Hematopoietic multipotent progenitor cell treated with erythropoietin and hydrocortisone succinate and interleukin-3 and kit ligand, for 6 days (in vitro differentiated cells): ENCODE measurements at regions not wholly inside any gene's neighbourhood (a gene's known extent, or its start where the extent isn't known, plus 50 kb on each side); places are given as distances from the start of the nearest gene placed in this dataset.
"Not testable (repeated sequence)": the region's sequence is repeated elsewhere in the genome, so short reads cannot be mapped to it uniquely, and the experiment has no call there.

Experiments
- DNase-seq: peaks from one replicate; pipeline ENCODE4 v3.0.0-alpha.2; 2015

DNA sequence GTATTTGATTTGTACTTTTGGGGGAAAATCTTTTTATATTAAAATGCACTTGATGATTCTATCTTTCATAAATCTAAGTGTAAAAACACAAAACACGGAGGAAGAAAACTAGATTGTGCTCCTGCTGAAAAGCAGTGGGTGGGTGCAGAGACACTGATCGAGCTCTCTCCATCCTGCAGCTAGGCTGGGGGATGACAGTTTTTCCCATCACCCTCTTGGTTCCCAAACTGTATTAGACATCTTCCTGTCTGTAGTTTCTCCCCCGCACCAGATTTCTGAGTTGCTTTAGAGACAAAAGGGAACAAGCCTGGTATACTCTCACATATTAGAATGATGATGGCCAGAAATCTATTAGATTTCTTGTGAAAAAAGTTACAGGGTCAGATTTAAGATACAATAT lies 99.6 kb downstream of the FAM114A2 start:
- no peak for DNase-seq

DNA sequence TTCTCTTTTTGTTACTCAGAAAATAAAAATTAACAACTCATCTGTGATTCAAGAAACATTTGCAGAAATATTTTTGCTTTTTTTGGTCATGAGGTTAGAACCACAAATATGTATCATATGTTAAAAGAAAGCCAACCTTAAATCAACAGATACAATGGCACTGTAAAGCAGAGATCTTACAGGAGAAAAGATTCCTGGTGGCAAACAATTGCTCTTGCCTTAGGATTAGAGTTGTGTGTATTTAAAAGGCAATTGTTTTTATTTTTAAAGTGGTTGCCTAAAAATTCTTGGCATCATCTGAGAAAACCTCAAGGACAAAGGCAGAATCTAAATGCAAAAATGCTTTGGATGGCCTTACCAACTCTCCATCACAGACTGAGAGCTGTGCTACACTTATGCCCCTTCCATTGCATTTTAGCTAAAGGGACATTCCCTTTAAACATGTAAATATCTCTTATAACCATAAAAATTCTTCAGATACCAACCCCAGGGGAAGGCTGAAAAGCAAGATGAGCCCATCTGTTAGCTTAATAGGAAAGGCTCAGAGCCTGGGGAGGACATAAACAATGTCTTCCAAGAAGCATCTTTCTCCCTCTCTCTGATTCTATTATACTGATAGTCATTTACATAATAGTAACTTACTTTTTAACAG lies 100.4 kb downstream of the FAM114A2 start:
- no peak for DNase-seq

DNA sequence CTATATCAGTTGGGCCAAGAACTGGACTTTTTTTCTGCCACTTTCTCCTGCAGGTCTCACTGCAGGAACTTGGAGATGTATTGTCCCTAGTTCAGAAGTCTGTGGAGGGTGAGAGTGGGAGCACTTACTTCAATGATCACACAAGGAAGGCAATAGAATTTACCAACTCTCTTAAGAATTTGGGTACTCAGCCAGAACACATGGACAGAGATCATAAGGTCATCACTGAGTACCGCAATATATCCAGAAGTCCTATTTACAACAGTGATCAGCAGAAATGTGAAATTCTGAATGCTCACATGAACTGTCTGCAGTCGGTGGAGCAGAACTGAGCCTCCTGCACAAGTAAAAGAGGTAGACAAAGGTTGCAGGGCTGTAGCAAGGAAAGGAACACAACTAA lies 101.0 kb downstream of the FAM114A2 start:
- DNase-seq: no peak

DNA sequence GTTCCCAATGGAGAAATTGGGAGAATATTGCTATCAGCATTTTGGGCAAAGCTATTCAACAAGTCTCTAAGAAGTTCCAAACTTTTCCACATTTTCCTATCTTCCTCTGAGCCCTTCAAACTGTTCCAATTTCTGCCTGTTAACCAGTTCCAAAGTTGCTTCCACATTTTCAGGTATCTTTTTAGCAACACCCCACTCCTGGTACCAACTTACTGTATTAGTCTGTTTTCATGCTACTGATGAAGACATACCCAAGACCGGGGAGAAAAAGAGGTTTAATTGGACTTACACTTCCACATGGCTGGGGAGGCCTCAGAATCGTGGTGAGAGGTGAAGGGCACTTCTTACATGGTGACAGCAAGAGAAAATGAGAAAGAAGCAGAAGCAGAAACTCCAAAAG lies 103.6 kb downstream of the FAM114A2 start:
- DNase-seq: not testable (repeated sequence)

DNA sequence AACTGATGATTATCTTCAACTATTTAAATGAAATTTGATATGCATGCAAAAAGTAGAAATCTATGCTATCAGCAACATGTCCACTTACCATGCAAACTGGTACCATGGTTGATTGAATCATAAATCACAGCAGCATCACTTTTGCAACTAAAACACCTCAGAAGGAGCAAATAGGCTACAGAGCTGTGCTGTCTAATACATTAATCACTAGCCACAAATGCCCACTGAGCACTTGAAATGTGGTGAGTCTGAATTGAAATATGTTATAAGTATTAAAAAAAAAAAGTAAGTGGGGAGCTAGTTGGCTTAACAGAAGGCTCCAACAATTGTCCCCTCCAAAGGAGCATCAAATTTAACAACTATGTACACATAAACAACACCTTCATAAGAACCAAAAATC lies 112.5 kb downstream of the FAM114A2 start:
- DNase-seq: no peak

DNA sequence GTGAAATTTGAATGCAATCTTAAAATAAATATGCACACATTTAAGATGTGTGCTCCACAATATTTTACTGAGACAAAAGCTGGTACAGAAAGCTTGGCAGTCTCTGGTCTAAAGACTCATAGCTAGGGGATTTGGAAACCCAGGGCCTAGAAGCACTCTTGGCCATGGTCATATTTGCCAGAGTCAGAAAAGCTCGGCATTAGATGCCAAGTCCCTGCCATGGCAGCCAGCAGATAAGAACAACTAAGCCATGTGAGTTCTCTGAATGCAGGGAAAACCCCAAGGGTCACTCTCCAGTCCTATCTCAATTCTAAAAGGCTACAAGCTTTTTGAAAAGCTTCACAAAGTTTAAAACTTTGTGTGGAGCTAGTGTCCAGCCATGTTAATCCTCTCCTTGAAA lies 119.5 kb downstream of the FAM114A2 start:
- DNase-seq: no peak

DNA sequence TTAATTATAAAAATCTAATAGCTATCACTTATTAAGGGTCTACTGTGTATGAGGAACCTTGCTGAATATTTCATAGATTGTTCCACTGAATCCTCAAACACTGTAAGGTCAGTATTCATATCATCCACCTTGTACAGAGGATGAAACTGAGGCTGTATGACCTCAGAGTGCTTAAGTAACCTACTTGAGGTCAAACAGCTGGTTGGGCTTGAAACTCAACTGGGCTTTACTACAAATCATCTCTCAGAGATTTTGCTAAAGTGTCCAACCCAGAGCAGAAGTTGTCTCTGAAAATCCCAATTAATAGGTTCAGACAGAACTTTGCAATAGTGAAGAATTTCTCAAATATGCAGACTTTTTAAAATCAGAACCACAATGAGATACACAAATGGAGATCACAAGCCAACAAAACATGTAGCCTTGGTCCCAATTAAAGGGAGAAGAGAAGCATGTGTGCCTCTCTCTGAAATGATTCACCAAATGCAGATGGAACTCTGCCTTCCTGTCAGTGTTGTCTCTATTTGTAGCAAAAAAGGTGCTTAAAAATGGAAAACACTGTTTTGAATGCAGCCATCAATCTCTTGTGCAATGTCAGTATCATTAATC lies 131.4 kb downstream of the FAM114A2 start:
- DNase-seq: no peak

DNA sequence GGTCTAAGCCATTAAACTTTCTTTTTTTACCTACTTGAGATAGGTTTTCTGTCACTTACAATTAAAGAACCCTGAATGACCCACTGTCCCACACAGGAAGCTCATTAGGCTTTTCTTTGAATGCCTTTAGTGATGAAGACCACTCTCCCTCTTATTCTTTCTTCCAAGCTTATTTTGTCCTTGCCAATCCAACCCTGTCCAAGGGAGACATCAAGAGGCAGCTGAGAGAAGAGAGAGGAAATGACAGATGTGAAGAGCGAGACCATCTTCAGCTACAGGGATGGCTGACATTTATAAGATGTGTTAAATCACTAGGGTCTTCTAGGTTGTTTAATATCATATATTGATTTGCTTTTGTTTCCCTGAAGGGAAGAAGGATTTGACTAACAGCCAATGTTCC lies 133.5 kb downstream of the FAM114A2 start:
- no peak for DNase-seq

DNA sequence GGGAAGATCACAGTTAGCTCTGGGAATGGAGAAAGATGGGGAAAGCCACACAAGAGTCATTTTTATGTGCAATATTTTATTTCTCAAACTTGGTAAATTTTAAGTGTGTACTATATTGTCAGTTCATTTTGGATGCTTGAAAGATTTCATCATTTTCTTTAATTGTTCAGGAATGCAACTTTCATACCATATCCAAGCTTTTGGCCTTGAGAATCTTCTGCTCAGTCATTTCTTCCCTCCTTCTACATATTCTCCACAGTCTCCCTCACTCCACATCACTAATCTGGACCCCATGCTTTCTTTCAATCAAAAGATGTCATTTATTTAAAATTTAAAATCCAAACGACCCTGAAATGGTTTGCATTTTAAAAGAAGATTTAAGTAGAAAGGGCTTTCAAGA lies 135.4 kb downstream of the FAM114A2 start:
- no peak for DNase-seq

DNA sequence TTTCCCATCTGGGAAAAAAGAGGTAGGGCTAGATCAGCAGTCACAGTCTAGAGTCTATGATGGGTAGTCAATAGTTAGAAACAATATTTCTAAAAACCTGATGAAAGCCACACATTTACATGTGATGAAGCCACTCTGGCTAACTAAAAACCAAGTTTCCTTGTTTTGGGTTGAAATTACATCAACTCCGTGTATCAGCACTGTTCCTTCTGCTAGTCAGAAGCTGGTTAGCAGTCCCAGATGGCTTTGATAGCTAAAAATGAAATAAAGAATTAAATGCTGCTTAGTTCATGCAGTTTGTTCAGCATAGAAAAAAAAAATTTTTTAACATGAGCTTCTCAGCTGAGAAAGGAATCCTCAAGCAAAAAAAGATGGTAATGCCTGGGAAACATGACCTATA lies 136.7 kb downstream of the FAM114A2 start:
- DNase-seq: no peak

DNA sequence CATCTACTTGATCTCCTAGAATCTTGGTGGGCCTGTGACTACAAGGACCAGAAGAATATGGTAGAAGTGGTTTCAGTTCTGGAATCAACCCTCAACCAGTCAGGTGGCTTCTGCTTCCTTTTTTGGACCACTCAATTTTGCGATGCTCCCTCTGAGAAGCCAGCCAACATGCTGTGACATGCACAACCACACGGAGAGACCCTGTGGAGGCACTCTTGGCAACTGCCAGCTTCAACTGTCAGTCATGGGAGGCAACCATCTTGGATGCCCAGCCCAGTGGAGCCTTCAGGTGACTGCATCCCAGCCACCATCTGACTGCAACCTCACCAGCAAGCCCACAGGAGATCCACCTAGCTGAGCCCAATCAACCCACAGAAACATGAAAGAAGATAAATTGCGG lies 137.3 kb downstream of the FAM114A2 start:
- no peak for DNase-seq

DNA sequence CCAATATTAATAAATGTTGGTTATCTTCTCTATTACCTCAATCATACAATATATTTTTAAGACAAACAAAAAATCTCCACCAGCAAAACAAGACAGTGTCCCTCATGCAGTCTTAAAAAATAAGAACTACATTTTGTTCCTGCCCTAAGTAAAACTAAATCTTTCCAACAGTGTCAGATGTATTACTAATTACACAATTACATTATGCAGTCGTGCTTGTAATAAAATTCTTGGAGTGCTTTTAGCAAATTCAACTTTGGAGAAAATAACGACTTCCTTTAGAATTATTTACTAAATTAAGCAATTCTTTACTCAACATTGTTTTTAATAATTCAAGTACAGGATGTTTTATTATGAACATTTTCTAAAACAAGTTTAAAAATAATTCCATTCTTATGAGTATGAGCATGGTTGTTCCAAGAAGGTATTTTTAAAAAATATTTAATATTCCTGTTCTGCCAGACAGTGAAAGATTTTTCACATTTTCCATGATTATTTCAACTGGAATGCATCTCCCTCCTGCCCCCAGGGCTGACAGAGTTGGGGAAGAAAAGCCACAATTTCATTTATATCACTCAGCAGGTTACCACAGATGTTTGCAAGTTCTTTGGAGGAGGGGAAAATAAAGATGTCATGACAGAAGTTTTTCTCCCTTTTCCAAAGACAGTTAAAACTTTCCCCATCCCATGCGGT lies 137.9 kb downstream of the FAM114A2 start:
- no peak for DNase-seq

DNA sequence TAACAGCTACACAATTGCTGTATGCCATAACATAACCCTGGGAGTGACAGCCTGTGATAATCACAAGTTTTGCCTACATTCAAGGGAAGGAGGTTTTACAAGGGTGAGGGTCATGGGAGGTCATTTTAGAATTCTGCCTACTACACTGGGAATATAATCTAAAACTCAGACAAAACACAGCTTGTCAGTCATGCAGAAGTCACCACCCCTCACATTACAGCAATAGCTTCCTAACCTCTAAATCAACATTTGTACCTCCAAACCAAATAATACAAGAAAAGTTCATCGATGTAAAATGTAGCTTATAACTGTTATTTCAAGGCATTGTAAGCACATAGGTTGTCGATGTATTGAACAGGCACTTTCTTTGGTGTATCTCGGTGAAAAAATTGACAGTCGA lies 139.0 kb downstream of the FAM114A2 start:
- DNase-seq: no peak

DNA sequence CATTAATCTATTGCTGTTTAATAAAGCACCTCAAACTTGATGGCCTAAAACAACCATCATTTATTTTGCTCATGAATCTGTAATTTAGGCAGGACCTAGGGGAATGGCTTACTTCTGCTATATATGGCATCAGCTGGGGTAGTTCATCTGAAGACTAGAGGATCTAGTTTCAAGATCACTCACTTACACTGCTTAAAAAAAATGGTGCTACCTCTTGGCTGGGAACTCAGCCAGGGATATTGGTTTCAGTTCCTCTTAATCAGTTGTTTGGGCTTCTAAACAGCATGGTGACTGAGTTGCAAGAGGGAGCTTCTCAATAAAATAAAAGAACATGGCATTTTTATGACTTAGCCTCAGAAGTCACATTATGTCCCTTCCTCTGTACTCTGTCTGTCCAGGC lies 142.0 kb downstream of the FAM114A2 start:
- peak; percentile 7 for DNase-seq

DNA sequence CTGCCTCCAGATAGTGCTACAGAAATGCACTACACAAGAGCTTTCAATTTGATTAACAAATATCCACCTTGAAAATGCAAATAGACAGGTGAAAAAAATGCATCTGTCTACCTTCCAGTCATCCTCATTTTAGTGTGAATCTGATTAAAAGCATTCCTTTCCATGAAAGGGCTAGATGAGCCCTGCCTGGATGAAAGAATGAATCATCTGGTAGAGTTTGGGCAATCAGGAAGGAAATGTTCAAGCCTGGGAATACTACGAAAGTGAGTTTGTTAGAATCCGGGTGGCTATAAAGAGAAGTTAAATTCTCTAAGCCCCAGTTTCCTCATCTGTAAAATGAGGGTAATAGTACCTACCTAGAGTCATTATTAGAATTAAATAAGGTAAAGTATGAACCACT lies 142.6 kb downstream of the FAM114A2 start:
- DNase-seq: no peak

DNA sequence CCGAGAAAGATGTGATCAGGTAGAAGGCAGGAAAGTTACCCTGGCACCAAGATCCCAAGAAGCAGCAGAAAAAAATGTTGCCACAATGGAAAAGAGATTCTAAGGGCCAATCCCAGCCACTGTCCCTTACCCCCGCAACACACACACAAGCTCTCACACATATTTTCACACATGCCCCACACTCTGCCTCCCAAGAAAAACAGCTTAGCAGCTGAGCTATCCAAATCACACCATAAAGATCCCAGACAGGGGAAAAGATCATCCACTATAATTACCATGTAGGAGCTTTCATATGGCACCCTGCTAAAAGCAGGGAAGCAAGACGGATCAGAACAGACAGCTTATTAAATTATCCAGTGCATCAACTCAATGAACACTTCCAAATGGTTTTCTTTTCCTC lies 143.4 kb downstream of the FAM114A2 start:
- no peak for DNase-seq

DNA sequence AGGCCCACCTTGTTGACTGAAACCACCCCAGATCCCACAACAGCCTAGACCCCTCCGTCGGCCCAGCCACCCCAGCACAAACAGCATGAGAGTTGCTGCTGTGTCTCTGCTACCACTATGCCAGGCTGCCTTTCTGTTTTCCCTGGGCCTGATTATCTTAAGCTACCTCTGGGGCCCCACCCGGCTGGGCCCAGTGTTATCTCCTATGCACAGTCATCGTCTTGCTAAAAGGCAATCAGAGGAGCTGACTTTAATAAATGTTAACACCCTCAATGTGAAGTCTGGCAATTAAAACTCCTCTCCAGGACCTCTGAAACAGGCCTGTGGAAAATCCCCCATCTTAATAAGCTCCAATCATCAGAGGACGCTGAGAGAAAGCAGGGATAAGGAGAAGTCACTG lies 144.9 kb downstream of the FAM114A2 start:
- peak; percentile 91 for DNase-seq

DNA sequence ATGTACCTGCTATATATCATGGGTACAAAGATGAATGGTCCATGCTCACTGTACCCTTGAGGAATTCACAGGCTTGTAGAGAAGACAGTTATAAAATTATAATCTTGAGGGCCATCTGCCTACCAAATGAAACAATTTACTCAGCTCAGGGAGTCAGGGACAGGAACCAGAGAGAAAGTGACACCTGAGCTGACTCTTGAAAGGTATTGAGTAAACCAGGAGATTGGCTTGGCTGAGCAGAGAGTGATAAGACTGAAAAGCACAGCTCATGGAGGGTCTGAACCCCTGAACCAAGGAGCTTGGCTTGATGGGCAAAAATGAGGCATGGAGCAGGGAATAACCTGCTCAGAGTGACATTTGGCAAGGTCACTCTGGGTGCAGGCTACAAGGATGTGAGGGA lies 147.3 kb downstream of the FAM114A2 start:
- no peak for DNase-seq

DNA sequence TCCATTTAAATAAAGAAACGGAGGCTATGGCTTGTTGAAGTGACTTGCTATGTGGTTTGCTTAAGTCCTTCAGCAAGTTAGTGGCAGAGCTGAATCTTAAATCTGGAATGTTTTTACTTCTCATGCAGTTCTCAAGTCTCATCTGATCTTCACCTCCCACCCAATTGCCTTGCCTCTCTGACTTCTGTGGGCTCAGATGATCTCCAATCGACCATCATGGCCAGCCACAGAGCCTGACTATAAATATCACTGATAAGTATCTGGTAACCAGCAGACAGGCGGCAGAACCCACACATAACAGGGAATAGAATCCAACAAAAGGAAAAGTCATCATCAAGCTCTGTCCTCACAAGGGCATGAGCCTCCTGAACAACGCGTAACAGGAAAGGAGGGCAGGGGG lies 149.9 kb downstream of the FAM114A2 start:
- no peak for DNase-seq

DNA sequence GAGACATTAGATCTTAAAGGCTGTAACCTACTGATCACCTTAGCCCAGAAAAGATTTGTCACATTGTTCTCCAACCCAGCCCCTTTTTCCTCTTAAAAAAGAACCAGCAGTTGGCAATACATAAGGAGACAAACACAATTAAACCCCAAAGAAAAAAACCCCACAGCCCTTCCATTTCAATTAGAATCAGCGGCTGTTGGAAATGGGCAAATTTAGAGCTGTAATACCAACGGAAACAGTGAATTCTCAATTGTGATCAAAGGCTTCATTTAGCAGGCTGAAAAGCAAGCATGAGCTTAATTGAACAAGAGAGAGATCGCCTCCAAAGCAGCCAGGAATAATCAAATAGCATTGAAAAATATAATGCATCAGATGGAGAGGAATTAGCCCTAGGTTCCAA lies 153.6 kb downstream of the FAM114A2 start:
- DNase-seq: no peak

DNA sequence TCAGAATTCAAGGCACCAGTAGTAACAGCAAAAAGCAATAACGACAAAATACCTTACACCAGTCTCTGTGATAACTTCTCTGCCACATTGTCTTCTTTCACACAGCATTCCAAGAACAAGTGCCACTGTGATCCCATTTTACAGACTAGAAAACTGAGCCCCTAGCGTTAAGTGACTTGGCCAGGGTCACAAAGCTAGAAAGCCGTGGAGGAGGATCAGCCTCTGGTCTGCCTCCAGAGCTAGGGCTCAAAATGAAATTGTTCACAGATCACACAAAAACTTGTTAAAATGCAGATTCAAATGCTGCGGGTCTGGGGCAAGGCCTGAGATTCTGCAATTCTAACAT lies 154.1 kb downstream of the FAM114A2 start:
- no peak for DNase-seq

DNA sequence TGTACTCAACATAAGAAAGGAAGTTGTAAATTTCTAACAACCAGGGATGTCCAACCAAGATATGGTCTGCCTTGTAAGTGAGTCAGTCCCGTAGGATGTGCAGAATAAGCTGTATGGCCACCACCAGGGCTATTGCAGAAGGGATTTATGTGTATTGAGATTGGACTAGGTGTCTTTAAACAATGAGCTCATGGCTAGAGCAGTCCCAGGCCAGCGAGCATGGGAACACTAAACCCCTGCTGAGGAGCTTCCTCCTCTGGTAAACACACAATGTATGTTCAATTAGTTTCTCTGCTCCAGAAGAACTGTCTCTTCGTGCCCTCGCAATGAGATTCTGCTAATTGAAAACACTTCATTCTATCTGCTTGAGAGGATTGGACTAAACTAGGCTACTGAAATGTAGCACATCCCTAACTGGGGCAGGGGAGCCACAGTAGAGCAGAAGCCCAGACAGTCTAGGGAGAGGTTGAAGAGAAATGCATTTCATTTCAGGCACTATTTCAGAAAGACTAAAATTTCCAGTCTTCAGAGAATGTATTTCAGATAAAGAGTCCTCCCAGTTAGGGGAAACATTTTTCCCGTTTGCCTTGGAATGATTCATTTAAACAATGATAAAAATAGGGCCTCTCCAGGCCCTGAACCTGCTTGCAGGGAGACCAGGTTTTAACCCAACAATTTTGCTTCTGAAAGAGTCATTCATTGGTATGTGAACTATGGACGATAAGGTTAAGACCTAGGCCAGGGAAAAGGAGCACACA lies 154.7 kb downstream of the FAM114A2 start:
- DNase-seq: no peak

DNA sequence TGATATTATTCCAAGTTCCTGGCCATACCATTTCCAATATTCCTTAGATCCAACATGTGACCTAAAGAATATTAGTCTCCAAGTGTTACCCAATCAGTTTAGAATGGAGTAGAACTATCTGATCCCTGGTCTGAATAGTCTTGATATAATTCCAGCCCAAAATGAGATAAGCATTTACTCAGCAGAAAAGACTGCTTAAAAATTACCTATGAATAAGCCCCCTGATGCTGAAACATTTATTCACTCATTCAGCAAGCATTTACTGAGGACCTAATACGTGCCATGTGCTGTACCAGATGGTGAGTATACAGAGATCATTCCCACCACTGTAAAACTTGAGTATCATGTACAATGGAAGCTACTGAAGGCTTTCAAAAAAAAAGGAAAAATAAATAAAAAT lies 157.0 kb downstream of the FAM114A2 start:
- DNase-seq: no peak

DNA sequence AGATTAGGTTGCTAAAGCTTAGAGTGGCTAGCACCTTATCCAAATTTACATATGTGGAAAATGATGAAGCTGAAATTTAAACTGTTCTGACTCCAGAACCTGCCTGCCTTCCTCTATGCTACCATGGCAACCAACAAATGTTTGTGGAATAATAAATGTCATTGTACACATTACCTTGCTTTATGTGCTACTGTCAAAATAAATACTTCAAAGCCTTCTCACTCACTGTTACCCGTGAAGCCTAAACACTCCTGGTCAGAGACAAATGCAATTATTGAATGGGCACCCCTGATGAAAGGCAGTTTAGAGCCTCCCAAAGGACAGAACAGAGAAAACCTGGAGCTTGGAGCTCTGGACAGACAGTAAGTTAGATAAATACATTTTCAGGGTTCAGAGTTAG lies 158.6 kb downstream of the FAM114A2 start:
- DNase-seq: no peak
